ENCODE measurements at regions not wholly inside any gene's neighbourhood (a gene's known extent, or its start where the extent isn't known, plus 50 kb on each side); places are given as distances from the start of the nearest gene placed in this dataset.

DNA sequence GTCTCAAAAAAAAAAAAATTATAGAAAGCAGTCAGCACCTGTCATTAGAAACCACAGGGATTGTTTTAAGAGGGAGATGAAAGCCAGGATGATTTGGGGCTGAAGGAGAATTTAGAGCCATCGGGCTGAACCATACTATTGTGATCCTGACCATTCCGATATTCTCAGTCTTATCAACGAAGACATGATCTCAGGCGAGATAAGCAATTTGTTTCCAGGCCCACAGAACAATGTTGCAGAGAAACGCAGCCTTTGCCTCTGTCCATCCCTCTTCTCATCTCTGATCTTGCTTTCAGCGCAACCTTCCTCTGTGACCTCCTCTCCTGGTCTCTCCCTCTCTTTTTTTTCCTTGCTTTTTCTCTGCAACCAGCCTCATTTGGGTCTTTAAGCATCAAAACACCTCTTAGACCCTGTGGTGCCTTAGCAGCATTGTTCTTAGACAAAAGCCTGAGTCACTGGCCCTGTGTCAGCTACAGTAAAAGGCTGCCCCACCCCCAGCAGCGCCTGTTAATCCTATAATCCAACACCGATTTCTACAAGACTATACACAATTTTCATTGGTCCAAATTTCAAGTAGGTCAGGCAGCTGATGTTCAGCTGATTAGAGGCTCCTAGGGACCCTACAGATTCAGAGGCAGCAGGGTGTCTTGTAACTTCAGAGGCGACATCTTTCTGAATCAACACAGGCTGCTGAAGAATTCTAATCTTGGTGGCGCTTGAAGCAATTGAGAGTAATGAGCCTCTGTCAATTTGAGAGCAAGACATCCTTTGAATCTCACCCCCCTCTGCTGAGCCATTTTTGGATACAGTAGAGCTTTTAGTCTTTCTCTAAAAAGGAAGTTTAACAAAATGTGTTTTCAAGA is 206.0 kb downstream of the NCK2 start:
- H3K27ac Mint-ChIP-seq = no peak overlapping the region
- DNase-seq = no peak
- H3K27me3 Mint-ChIP-seq (ENCODE audit: low read depth in 3 of 3) = peaks cover 0 to 4% (median 1%) of the 10 kb centered on the region in 3 donors
- no peaks in the 10 kb centered on the region for H3K36me3 Mint-ChIP-seq
- no peak overlapping the region for H3K4me3 Mint-ChIP-seq
- peaks cover 12 to 17% of the 10 kb centered on the region in 2 donors for H3K4me1 Mint-ChIP-seq
- H3K9me3 Mint-ChIP-seq = no peaks in the 10 kb centered on the region

DNA sequence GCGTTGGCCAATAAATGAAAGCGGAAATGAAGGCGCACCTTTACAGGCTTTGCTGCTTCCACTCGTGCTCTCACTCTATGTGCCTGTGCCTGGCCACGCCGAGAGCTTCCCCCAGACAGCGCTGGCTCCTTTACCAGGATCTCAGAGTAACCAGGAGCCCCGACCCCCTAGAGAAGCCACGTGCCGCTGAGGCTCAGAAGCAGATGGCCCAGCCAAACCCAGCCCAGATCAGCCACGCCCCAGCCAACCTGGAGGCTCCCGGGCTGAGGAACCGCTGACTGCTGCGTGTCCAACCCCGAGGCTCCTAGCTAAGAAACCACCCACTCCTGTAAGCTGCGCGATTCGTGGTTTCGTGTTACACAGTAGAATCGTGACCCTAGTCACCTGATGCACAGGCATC is 199.3 kb downstream of the NCK2 start:
- H3K36me3 Mint-ChIP-seq = no peaks in the 10 kb centered on the region
- H3K27ac Mint-ChIP-seq = no peak overlapping the region
- H3K4me3 Mint-ChIP-seq = no peak overlapping the region
- H3K4me1 Mint-ChIP-seq = no peaks in the 10 kb centered on the region
- H3K27me3 Mint-ChIP-seq (ENCODE audit: low read depth in 3 of 3) = peaks cover 0 to 3% (median 2%) of the 10 kb centered on the region in 3 donors
- H3K9me3 Mint-ChIP-seq = peaks cover 0 to 4% (median 0%) of the 10 kb centered on the region in 6 donors
- DNase-seq = no peak
